Stimulated activated CD4-positive, alpha-beta T cell treated with anti-CD3 and anti-CD28 coated beads, TNF-alpha, amount 100 ng/mL, for 1 hour (primary cell): ENCODE measurements at regions not wholly inside any gene's neighbourhood (a gene's known extent, or its start where the extent isn't known, plus 50 kb on each side); places are given as distances from the start of the nearest gene placed in this dataset.
"Not testable (repeated sequence)": the region's sequence is repeated elsewhere in the genome, so short reads cannot be mapped to it uniquely, and the experiment has no call there.

Source experiments
- DNase-seq, 3 donors: peaks; one replicate each; pipeline ENCODE4 v3.0.0-alpha.2; 2020; ENCODE audit warnings: low read depth in 3 of 3, low spot score in 1 of 3

- DNase-seq = no peak
Observed at GRCh38 chr1:245031041-245031440, 123.7 kb upstream of the KIF26B start.

GRCh38 chr1:245026247-245026646, 128.5 kb upstream of the KIF26B start:
- no peak for DNase-seq

- DNase-seq = no peak
Observed at GRCh38 chr1:245025525-245025924, 129.3 kb upstream of the KIF26B start.

GRCh38 chr1:245023222-245023621, 131.6 kb upstream of the KIF26B start:
- no peak for DNase-seq

GRCh38 chr1:245019910-245020486, 134.8 kb upstream of the KIF26B start:
- no peak for DNase-seq

GRCh38 chr1:245016700-245017099, 138.1 kb upstream of the KIF26B start:
- DNase-seq = no peak

GRCh38 chr1:245015031-245015430, 139.8 kb upstream of the KIF26B start:
- no peak for DNase-seq

GRCh38 chr1:245014247-245015029, 140.3 kb upstream of the KIF26B start:
- no peak for DNase-seq

GRCh38 chr1:245010018-245010614, 144.7 kb upstream of the KIF26B start:
- no peak for DNase-seq

GRCh38 chr1:245008761-245009160, 144.4 kb upstream of the HNRNPU start:
- no peak for DNase-seq

GRCh38 chr1:245007852-245008251, 143.5 kb upstream of the HNRNPU start:
- no peak for DNase-seq

GRCh38 chr1:245003246-245003645, 138.9 kb upstream of the HNRNPU start:
- DNase-seq = no peak

- DNase-seq = no peak
Observed at GRCh38 chr1:245001252-245001651, 136.9 kb upstream of the HNRNPU start.

- DNase-seq = no peak
Observed at GRCh38 chr1:245000872-245001188, 136.5 kb upstream of the HNRNPU start.

GRCh38 chr1:244999644-245000043, 135.3 kb upstream of the HNRNPU start:
- DNase-seq = not testable (repeated sequence)

GRCh38 chr1:244998717-244999346, 134.5 kb upstream of the HNRNPU start:
- DNase-seq = no peak

GRCh38 chr1:244995602-244996400, 131.5 kb upstream of the HNRNPU start:
- DNase-seq = no peak

- DNase-seq = no peak
Observed at GRCh38 chr1:244992833-244993232, 128.5 kb upstream of the HNRNPU start.

GRCh38 chr1:244989813-244990212, 125.5 kb upstream of the HNRNPU start:
- no peak for DNase-seq

GRCh38 chr1:244988521-244988920, 124.2 kb upstream of the HNRNPU start:
- DNase-seq = no peak

GRCh38 chr1:244980605-244981004, 116.3 kb upstream of the HNRNPU start:
- DNase-seq = no peak
